ENCODE measurements at regions not wholly inside any gene's neighbourhood (a gene's known extent, or its start where the extent isn't known, plus 50 kb on each side); places are given as distances from the start of the nearest gene placed in this dataset.

DNA sequence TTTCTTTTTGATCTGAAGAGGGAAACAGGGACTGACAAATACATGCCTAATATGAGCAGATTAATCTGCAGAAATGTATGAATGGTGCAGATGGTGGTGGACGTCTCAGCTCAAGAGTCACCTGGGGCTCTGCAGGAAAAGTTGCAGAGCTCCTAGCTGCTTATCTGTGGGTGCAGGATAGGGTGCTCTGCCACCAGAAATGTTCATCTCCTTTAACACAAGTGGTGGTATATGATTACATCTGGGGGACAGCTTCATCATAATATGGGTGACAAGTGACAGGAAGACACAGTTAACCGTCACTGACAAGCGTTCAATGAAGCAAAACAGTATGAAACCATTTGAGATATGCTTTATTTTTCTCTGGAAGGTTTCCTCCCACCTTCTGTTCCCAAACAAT is 121.2 kb upstream of the LINC00305 start:
- Histone ChIP-seq H3K4me2 (no peak overlapping the region), H3K4me1 (ENCODE audit: low read depth, poor library complexity, severe bottlenecking) (no peaks in the 10 kb centered on the region), H4K20me1 (ENCODE audit: insufficient read depth) (no peaks in the 10 kb centered on the region), H3K27ac (no peak overlapping the region), H2AFZ (ENCODE audit: low read depth) (no peak overlapping the region), H3K79me2 (ENCODE audit: insufficient read depth, low read depth) (no peaks in the 10 kb centered on the region), H3K27me3 (ENCODE audit: insufficient read depth, low read depth) (no peaks in the 10 kb centered on the region), H3K9ac (no peak overlapping the region), H3K4me3 (IDR thresholded peaks at IDR 0.05; ENCODE audit: insufficient read depth, low read depth, low read length) (no peak overlapping the region), H3K36me3 (ENCODE audit: insufficient read depth) (no peaks in the 10 kb centered on the region)
- TF ChIP-seq, protein P1, sequence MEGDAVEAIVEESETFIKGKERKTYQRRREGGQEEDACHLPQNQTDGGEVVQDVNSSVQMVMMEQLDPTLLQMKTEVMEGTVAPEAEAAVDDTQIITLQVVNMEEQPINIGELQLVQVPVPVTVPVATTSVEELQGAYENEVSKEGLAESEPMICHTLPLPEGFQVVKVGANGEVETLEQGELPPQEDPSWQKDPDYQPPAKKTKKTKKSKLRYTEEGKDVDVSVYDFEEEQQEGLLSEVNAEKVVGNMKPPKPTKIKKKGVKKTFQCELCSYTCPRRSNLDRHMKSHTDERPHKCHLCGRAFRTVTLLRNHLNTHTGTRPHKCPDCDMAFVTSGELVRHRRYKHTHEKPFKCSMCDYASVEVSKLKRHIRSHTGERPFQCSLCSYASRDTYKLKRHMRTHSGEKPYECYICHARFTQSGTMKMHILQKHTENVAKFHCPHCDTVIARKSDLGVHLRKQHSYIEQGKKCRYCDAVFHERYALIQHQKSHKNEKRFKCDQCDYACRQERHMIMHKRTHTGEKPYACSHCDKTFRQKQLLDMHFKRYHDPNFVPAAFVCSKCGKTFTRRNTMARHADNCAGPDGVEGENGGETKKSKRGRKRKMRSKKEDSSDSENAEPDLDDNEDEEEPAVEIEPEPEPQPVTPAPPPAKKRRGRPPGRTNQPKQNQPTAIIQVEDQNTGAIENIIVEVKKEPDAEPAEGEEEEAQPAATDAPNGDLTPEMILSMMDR (conservative IDR thresholded peaks at IDR 0.05; ENCODE audit: low read depth, low read length), result no peak

DNA sequence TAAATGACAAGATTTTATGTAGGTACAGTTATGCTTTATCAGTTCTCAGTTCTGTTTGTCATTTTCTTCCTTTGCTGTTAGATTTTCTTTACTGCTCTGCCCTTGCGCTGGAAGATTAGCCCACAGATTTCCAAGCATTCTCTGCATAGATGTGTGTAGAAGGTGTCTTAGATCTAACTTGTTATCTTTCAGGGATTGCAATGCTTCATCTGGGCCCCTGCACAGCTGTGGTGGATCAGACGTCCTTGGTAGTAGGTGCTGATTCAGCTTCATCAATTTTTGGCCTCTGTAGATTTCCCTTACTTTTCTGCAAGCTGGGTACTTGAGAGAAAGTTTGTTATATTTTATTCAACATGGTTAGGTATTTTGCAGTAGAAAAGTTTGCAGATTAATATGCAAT is 115.3 kb upstream of the LINC00305 start:
- TF ChIP-seq, protein P1 (conservative IDR thresholded peaks at IDR 0.05; ENCODE audit: low read depth, low read length), result no peak
- H4K20me1 ChIP-seq (ENCODE audit: insufficient read depth), result no peaks in the 10 kb centered on the region
- no peaks in the 10 kb centered on the region for H3K27me3 ChIP-seq (ENCODE audit: insufficient read depth, low read depth)
- H3K4me2 ChIP-seq, result no peak overlapping the region
- no peaks in the 10 kb centered on the region for H3K79me2 ChIP-seq (ENCODE audit: insufficient read depth, low read depth)
- H3K9ac ChIP-seq, result no peak overlapping the region
- no peak overlapping the region for H3K4me3 ChIP-seq (IDR thresholded peaks at IDR 0.05; ENCODE audit: insufficient read depth, low read depth, low read length)
- H3K36me3 ChIP-seq (ENCODE audit: insufficient read depth), result no peaks in the 10 kb centered on the region
- H2AFZ ChIP-seq (ENCODE audit: low read depth), result no peak overlapping the region
- H3K27ac ChIP-seq, result no peak overlapping the region
- no peaks in the 10 kb centered on the region for H3K4me1 ChIP-seq (ENCODE audit: low read depth, poor library complexity, severe bottlenecking)

- Histone ChIP-seq H2AFZ (ENCODE audit: low read depth) (no peak overlapping the region), H4K20me1 (ENCODE audit: insufficient read depth) (no peaks in the 10 kb centered on the region), H3K27ac (no peak overlapping the region), H3K79me2 (ENCODE audit: insufficient read depth, low read depth) (no peaks in the 10 kb centered on the region), H3K4me1 (ENCODE audit: low read depth, poor library complexity, severe bottlenecking) (no peaks in the 10 kb centered on the region), H3K9ac (no peak overlapping the region), H3K27me3 (ENCODE audit: insufficient read depth, low read depth) (no peaks in the 10 kb centered on the region), H3K4me2 (no peak overlapping the region), H3K36me3 (ENCODE audit: insufficient read depth) (no peaks in the 10 kb centered on the region), H3K4me3 (IDR thresholded peaks at IDR 0.05; ENCODE audit: insufficient read depth, low read depth, low read length) (no peak overlapping the region)
- TF ChIP-seq, protein P1 (conservative IDR thresholded peaks at IDR 0.05; ENCODE audit: low read depth, low read length), result no peak
Measured at GRCh38 chr18:64260810-64261209, 111.9 kb upstream of the LINC00305 start.

DNA sequence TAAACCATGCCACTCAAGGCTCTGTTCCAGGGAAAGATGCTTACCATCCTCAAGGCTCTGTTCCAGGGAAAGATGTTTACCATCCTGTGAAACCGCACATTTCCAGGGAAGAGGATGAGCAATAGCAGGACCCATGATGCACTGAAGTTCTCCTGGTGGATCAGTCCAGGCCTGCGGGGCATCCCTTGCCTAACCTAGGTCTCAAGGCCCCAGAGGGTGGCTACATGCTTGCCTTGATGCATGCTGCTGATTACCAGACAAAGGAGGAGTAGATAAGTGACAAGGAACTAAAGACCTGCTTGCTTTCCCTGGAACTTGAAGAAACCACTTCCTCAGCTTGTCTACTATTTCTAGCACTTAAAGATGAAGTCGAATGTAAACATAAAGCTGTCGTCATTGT is 111.0 kb upstream of the LINC00305 start:
- no peaks in the 10 kb centered on the region for H4K20me1 ChIP-seq (ENCODE audit: insufficient read depth)
- H3K36me3 ChIP-seq (ENCODE audit: insufficient read depth), result no peaks in the 10 kb centered on the region
- no peaks in the 10 kb centered on the region for H3K79me2 ChIP-seq (ENCODE audit: insufficient read depth, low read depth)
- no peak overlapping the region for H2AFZ ChIP-seq (ENCODE audit: low read depth)
- TF ChIP-seq, protein P1 (conservative IDR thresholded peaks at IDR 0.05; ENCODE audit: low read depth, low read length), result no peak
- no peaks in the 10 kb centered on the region for H3K4me1 ChIP-seq (ENCODE audit: low read depth, poor library complexity, severe bottlenecking)
- no peak overlapping the region for H3K4me3 ChIP-seq (IDR thresholded peaks at IDR 0.05; ENCODE audit: insufficient read depth, low read depth, low read length)
- H3K4me2 ChIP-seq, result no peak overlapping the region
- H3K27me3 ChIP-seq (ENCODE audit: insufficient read depth, low read depth), result no peaks in the 10 kb centered on the region
- no peak overlapping the region for H3K27ac ChIP-seq
- H3K9ac ChIP-seq, result no peak overlapping the region

Measured in KMS-11 (cell line).